Cerebellar cortex (tissue), 1 donor: ENCODE measurements at regions not wholly inside any gene's neighbourhood (a gene's known extent, or its start where the extent isn't known, plus 50 kb on each side); places are given as distances from the start of the nearest gene placed in this dataset.

Experiments
- DNase-seq: peaks from one replicate; pipeline ENCODE4 v3.0.0-alpha.2; 2015; ENCODE audit warnings: low spot score

DNA sequence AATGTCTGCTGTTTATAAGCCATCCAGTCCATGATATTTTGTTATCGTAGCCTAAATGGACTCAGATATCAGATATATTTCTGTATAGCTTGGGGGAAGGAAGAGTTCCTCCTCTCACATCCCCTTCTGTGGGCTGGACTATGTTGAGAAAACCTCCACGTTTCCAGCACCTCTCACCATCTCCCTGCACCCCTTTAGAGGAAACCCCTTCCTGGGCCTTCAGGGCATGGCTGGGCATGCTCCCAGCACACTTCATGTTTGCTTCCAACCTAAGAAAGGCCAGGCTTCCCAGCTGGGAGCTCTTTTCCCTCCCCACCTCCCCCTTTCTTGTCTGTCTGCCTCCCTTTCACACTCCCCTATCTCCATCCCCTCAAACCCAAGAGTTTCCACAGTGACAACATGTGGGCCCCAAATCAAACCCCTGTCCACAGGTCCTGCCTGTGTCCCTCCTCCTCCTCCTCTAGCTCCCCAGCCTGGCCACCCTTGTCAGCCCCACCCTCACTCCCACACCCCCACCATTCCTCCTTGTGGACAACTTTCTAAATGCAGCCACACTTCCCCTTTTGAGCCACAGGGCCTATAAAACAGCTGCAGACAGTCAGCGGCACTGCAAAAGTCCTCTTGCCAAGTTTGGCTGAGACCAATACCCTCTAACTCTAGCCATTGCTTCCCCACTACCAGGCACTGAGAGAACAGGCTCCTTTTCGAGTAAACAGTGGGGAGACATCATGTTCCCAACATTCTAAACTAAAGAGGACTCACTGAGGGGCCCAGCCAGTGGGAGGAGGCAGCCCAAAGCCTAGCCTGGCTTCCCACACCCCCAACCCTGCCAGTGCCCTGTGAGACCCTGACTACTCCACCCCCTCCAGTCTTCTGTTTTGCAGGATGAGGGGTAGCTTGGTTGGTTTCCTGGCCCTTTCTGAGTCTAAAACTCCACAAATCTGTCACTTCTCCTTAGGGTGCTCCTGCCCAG lies 120.5 kb downstream of the ZFP36L2 start:
- DNase-seq = no peak

DNA sequence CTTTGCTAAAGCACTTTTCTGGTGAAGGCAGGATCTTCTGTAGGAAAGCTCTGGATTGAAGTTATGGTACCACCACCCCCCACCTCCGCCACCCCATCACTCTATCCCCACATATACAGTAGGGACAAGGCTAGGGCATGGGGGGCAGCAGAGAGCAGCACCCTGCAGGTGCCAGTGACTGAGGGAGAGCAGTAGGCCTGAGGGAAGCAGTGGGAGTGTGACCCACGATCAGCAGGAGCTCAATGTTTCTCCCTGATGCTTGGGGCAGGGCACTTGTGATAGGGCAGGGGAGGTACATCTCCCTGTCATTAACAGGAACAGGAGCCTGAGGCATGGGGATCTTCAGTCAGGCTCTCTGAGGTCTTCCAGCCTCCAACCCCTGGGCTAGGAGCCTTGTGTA lies 121.6 kb downstream of the ZFP36L2 start:
- DNase-seq = no peak

DNA sequence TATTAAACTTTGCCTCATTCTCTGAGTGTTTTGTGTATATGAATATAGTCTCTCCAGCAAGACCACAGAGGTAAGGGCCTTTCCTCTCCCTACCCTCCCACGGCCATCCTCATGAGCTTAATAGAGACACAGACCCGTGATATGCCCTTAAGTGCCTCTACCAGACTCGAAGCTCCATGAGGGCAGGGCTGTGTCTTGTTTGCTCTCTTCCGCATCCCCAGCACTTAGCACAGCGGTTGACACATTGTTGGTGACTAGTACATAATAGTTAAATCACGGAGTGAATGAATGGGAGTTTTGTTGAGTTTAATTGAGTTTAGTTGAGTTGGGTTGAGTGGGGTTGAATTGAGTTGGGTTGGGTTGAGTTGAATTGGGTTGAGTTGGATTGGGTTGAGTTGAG lies 122.3 kb downstream of the ZFP36L2 start:
- no peak for DNase-seq

DNA sequence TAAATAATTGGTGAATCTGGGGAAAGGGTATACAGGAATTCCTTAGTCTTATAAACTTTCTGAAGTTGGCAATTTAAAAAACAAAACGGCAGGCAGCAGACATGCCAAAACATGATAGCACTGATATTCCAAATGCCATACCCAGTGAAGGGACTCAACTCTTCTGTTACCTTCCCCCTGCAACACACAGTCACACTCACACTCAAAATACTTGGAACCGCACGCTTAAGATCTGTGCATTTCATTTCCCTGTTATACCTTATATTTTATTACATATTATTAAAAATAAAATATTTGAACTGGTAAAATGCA lies 123.4 kb downstream of the ZFP36L2 start:
- DNase-seq = no peak

DNA sequence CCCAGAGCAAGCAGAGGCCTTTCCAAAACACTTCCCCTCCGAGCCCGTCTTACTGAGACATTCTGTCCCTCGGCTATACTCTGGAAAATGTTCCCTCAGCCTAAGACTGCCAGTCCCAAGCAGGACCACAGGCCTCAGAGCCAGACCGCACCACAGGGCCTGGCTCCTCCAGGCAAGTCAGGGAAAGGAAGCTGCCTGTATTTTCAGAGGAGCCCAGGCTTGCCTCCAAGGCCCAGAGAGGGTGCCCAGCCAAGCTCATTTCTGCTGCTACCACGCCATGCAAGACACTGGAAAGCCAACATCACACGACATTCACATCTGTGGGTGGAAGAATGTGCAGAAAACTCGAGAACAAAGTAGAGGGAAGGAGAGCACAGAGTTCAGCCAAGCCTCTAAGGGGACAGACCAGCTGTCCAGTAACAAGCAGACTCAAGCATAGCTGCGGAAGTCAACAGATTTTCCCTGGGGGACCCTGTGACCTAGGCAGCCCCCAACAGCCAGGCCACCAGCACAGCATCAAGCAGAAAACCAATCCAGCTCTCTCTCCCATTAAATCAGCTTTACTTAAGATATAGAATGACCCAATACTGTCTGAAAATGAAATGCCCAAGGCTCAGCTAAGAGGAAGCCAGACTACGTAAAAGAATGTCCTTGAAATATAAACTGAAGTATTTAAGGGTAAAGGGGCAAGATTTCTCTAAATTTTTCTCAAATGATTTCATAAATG lies 123.9 kb downstream of the ZFP36L2 start:
- no peak for DNase-seq

DNA sequence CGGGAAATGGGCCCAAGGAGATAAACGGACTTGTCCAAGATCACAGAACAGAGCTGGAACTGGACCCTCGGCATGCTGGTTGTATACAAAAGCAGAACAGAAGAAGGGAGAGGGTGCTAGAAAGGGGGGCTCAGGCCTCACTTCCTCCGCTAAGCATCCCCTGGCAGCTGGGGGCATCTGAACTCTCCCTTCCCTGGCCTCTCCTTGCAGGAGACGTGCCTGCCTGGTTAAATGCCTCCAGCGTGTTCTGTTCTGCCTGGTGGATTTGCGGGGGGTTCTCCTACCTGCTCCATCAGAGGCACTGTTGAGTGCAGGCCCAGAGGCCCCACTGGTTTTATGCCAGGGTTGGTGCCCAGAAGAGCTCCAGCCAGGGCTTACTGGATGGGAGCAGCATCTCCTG lies 124.7 kb downstream of the ZFP36L2 start:
- no peak for DNase-seq

DNA sequence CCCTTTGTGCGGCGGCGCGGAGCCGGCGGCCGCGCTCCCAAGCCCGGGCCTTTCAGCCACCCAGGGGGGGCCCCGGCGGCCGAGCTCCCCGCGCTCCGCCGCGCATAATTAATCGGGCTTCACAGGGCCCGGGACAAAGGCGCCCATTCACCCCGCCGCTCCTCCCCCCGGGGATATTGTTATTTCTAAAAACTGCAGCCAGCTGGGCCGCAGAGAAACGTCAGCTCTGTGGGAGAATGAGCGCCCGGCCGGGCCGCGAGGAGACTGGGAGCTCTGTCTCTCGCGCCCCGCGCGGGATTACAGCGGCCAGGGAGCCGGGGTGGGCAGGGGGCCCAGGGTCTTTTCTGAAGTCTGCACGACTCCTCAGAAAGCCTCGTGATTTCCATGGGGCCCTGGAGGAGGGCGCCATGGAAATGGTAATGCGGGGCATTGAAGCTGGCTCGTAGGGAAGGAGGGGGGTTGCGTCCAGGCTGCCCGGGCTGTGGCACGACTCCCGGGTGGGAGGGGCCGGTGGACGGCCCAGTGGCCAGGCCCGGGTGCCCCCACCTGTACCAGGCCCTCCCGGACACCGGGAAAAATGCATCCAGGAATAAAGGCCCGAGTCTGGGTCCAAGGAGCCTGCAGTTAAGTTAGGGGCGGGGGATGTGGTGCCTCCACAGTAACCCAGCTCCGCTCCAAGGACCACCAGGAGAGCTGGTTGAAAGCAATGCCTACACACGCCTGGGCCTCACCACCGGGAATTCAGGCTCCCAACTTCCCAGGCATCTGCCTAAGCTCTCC lies 125.3 kb downstream of the ZFP36L2 start:
- DNase-seq = peak; percentile 35

DNA sequence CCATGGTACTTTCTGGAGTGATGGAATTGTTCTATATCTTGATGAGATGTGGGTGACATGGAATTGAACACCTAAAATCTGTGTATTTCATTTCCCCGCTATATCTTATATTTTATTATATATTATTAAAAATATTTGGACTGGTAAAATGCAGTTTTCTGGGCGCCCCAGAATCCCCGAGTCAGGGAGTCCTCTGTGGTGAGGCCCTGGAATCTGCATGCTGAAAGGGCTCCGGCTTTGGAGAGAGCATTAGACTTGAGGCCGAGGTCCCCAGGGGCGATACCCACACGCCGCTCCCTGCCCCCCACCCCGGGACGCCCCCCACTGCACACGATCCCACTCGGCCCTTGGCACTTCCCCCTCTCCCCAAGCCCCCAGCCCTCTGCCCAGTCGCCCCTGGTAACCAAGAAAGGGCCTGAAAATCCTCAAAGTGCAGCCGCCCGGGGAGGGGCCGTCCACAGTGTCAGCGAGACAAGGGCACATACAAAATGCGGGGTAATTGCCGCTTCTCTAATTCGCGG lies 126.0 kb downstream of the ZFP36L2 start:
- no peak for DNase-seq

DNA sequence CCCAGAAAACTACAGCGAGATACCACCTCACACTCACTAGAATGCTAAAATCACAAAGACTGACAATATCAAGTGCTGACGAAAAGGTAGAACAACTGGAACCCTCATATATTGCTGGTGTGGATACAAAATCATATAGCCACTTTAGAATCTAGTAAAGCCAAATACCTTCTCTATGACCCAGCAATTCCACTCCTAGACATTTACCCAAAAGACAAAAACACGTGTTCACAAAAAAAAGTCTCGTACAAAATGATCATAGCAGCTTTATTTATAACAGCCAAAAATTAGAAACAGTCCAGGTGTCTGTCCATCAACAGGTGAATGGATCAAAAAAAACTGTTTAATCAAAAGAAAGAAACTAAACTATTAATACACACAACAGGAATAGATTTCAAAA lies 126.6 kb downstream of the ZFP36L2 start:
- DNase-seq = no peak

DNA sequence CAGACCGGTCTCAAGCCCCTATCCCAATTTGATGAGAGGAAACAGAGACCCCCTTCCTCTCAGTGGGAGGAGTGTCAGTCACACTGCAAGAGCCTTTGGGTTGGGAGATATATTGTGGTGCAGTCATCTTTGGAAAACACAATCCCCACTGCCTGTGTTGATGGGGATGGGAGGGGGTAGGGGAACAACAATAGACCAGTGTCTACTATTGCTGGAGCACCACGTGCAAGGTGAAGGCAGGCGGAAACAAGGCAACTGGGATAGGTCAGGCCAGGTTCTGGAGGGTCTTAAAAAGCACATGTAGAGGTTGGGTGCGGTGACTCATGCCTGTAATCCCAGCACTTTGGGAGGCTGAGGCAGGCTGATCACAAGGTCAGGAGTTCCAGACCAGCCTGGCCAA lies 127.9 kb downstream of the ZFP36L2 start:
- DNase-seq = no peak

DNA sequence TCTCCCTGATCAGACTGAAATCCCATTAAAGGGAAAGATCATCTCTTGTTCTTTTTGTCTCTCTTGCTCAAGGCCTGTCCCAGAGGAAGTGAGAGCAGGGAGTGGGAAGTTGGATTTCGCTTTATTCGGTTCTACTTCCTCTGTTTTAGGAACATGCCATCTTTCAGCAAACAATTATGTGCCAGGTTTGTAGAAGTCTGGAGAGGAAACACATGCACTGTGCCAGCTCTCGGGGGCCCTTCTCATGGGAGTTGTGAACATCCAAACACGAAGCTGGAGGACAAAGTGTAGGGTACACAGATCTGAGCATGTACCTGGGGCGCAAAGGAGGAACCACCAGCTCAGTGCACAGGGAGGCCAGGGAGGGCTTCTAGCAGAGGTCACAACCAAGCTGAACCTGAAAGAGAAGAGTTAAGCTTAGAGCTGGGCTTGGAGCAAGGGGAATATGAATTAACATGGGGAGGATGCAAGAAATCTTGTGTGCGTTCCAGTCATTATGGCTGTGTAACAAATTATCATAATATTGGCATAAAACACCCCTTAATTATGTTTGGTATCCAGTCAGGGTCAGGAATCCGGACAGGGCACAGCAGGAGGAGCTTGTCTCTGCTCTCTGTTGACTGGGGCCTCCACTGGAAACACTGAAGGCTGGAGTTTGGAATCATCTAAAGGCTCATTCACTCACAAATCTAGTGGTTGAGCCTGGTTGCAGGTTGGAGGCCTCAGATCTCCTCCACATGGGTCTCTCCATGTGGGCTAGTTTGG lies 128.6 kb downstream of the ZFP36L2 start:
- no peak for DNase-seq

DNA sequence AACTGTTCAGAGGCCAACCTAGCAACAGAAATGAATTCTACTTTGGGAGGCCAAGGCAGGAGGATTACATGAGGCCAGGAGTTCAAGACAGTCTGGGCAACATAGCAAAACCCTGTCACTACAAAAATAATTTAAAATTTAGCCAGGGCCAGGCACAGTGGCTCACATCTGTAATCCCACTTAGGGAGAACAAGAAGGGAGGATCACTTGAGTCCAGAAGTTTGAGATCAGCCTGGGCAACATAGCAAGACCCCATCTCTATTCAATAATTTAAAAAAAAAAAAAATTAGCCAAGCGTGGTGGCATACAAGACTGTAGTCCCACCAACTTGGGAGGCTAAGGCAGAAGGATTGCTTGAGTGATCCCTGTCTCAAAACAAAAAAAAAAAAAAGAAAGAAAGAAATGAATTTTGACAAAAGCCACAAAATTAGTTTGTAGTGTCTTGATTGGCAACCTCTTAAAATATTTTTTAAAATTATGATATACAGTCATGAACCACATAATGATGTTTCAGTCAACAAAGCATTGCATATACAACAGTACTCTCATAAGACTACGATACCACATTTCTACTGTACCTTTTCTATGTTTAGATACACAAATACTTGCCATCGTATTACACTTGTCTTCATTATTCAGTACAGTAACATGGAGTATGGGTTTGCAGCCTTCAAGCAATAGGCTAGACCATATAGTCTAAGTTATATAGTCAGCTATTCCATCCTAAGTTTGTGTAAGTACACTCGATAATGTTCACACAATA lies 130.7 kb downstream of the ZFP36L2 start:
- no peak for DNase-seq

DNA sequence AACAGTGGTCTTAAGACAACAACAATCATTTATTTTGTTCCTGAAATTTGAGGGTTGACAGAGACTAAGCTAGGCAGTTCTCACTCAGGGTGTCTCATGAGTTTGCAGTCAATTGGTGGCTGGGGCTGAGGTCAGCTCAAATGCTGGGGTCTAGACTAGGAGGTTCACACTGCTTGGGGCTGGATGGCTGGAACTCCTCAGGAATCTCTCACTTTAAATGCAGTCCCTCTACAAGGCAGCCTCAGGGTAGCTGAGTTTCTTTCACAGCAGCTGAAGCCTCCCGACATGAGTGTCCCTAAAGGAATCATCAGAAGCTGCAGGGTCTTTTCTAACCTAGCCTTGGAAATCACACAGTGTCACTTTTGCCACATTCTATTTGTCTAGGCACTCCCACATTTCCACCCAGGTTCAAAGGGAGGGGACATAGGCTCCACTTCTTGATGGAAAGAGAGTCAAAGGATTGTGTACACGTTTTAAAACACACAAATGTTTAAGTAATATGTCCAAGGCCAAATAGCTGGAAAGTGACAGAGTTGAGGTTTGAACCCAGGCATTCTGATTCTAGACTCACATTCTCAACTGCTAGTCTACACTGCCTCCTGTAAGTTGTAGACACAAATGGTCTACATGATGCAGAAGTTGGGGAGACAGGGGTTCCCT lies 133.8 kb downstream of the ZFP36L2 start:
- DNase-seq = no peak

DNA sequence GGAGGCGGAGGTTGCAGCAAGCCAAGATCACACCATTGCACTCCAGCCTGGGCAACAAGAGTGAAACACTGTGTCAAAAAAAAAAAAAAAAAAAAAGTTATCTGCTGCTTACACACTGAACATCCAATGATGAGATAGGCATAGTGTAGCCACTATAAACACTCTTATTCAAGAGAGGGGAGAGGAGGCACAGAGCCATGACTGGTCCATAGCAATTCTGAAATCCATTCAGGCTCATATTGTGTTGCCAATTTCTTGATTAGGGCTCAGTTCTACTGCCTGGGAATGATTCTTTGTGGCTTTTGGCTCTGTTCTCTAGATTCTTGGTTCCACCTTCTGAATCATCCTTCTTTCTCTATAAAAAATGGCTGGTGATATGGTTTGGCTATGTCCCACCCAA lies 136.1 kb downstream of the ZFP36L2 start:
- DNase-seq = no peak

DNA sequence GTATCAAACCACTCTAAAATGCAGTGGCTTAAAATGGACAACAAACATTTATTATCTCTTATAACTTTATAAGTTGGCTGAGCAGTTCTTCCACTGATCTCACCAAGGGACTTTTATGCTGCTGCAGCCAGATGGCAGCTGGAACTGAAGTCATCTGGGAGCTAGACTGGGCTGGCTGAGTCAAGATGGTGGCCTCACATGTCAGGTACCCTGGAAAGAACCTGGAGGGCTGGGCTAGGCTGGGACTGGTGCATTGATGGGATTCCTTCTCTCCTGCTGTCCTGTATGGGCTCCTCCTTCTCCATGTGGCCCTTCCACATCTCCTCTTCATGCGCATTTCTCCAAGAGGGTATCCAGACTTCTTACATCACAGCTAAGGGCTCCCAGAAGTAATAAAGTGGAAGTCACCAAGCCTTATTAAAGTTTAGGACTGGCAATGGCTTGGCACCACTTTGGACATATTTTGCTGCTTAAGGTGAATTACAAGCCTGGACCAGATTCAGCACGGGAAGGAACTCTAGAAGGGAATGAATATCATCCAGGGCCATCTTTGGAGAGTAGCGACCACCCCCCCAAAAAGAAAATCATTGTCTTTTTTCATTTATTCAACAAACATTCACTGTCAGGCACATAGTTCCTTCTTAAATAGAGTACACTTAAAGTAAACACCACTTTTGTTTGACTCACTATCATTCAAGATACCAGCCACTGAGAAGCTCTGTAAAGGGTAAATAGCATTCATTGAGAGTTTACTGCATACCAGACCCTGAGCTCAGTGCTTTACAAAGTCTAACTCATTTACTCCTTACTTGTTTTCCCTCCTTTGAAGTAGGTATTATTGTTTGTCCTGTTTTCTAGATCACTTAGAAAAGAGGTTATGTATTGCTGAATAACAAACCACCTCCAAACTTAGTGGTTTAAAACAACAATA lies 138.0 kb downstream of the ZFP36L2 start:
- DNase-seq = no peak

DNA sequence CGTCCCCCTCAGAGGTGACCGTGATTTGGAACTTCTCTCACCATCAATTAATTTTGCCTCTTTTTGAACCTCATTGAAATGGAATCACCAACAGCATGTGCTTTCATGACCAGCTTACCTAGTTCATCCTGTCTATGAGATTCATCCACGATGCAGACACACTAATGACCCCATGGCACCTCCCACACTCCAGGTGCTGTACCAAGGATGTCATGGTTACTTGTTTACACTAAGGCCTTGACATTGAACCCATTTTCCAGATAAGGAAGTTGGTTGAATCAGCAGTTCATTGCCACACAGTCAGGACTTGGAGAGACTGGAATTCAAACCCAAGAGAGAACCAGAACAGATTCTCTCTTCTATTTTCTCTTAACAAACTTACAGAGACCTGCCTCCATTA lies 139.0 kb downstream of the ZFP36L2 start:
- no peak for DNase-seq

DNA sequence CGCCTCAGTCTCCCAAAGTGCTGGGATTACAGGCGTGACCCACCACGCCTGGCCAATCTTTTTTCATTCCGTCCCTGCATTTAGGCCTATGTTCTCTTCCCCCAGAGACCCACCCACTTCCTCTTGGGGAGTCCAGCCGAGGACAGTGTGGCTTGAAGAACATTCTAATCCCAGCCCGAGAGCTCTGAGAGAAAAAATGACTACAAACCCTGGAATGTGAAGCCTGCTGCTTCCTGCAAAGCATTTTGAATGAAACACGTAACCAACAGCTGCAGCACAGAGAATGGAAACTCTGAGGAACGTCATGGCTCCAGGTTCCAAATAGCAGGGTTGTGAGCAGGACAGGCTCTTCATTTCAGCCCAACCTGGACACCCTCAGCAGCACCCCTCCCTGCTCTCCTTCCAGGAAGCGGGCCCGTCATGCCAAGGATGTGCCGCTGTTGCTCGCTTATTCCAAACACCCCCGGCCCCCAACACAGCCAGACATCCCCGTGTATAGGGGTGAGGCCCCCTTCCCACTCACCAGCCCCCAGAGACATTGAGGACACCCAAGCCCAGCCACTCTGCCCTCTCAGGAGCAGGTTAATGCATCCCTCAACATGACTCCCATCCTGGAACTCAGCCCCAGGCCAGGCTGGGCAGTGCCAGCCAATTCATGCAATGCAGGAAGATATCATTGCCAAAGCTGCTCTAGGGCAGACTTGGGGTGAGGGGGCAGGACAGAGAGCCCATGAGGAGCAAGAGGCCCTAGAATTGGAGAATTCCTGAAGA lies 139.8 kb downstream of the ZFP36L2 start:
- peak; percentile 47 for DNase-seq

DNA sequence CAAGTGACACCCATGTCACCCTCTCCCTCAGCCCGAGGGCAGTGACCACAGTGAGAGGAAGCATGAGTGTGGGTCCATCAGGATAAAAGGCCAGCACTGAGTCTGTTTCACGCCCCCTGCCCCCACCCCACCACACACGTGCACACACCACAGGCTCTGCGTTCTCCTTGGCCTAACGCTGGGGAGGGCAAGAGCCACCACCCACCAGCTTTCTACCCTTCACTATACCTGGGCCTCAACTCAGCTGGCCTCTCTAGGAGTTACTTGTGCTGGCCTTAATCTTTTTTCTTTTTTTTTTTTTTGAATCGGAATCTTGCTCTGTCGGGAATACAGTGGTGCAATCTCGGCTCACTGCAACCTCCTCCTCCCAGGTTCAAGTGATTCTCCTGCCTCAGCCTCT lies 140.5 kb downstream of the ZFP36L2 start:
- DNase-seq = no peak
